HCT116 (cell line): ENCODE measurements at regions not wholly inside any gene's neighbourhood (a gene's known extent, or its start where the extent isn't known, plus 50 kb on each side); places are given as distances from the start of the nearest gene placed in this dataset.

Experiments
- ATAC-seq: fragments of 200-7000 bp; cut with Tn5 transposase; 2 replicates; pipeline ENCODE4 v1.9.1; 2020; ENCODE audit warnings: mild to moderate bottlenecking, moderate library complexity
- BruUV-seq: library from RNA; stranded (reverse); fragments of 400-500 nt; replicated peaks from 2 replicates; lab custom pipeline; 2021; lab: Mats Ljungman, UMichigan
- CTCF ChIA-PET: fragments of 300-600 bp; sonication (Branson Sonifier 250); formaldehyde crosslinking; loops from one replicate; lab custom pipeline; 2021; ENCODE audit warnings: antibody characterized with exemption; lab: Charles Lee
- POLR2A ChIA-PET: fragments of 300-600, 350-600 bp; sonication (Branson Sonifier 250); formaldehyde crosslinking; loops from one replicate; lab custom pipeline; 2021; ENCODE audit warnings: antibody characterized with exemption; lab: Charles Lee
- RAD21 ChIA-PET, 2 experiments: fragments of 300-600 bp; sonication (Branson Sonifier 250); formaldehyde crosslinking; loops; one replicate each; lab custom pipeline; 2023; ENCODE audit warnings: low total read pairs in 2 of 2; ENCODE audit not compliant: uncharacterized antibody in 2 of 2, unreplicated experiment in 2 of 2, low non-redundant PET in 1 of 2; lab: Charles Lee
- DNase-seq: peaks from one replicate; pipeline ENCODE4 v3.0.0-alpha.2; 2010; ENCODE audit warnings: low read depth, low spot score
- H2AFZ ChIP-seq: fragments of 200-600 bp; shearing (Covaris generic), sonication (generic); 2 replicates; pipeline ENCODE4 v1.6.1; 2017; ENCODE audit warnings: low read depth, mixed run types, mixed read lengths, antibody characterized with exemption, low read length; ENCODE audit not compliant: poor library complexity, severe bottlenecking
- H3K27ac ChIP-seq: 2 replicates; pipeline ENCODE4 v1.5.1; 2012; ENCODE audit warnings: low read depth, low read length
- H3K27me3 ChIP-seq: fragments of 200-600 bp; sonication (generic); 2 replicates; pipeline ENCODE4 v1.6.1; 2016; ENCODE audit warnings: mixed run types, low read length, mixed read lengths; ENCODE audit not compliant: insufficient read depth
- H3K36me3 ChIP-seq, 2 experiments: fragments of 200-500 bp in 1 of 2; fragments of 200-600 bp in 1 of 2; sonication (Bioruptor generic) in 1 of 2; sonication (generic) in 1 of 2; 2 replicates each; pipeline versions ENCODE4 v1.5.1 to v1.6.1; 2014 to 2016; ENCODE audit warnings: low read length in 2 of 2, inconsistent platforms in 1 of 2, mixed read lengths in 1 of 2, mixed run types in 1 of 2; ENCODE audit not compliant: insufficient read depth in 2 of 2, control insufficient read depth in 1 of 2
- H3K4me1 ChIP-seq, 2 experiments: fragments of 200-600 bp in 1 of 2; sonication (generic) in 1 of 2; 2 replicates each; pipeline versions ENCODE4 v1.5.1 to v1.6.1; 2012 to 2017; ENCODE audit warnings: low read length in 2 of 2, inconsistent platforms in 1 of 2, mild to moderate bottlenecking in 1 of 2, mixed read lengths in 1 of 2, mixed run types in 1 of 2, moderate library complexity in 1 of 2; ENCODE audit not compliant: insufficient read depth in 2 of 2, control insufficient read depth in 1 of 2
- H3K4me2 ChIP-seq: fragments of 200-600 bp; sonication (generic); 2 replicates; pipeline ENCODE4 v1.6.1; 2017; ENCODE audit warnings: mixed run types, low read length, mixed read lengths
- H3K4me3 ChIP-seq, 2 experiments: fragments of 200-600 bp in 1 of 2; sonication (generic) in 1 of 2; replicated peaks in 1 of 2; 2 replicates each; pipeline ENCODE4 v1.5.1; 2011 to 2016; ENCODE audit warnings: low read length in 2 of 2, control low read depth in 1 of 2, low read depth in 1 of 2, mild to moderate bottlenecking in 1 of 2, mixed read lengths in 1 of 2, mixed run types in 1 of 2
- H3K79me2 ChIP-seq: fragments of 200-600 bp; sonication (generic); 2 replicates; pipeline ENCODE4 v1.6.1; 2017; ENCODE audit warnings: mild to moderate bottlenecking, mixed run types, low read length, moderate library complexity, mixed read lengths; ENCODE audit not compliant: insufficient read depth
- H3K9ac ChIP-seq: fragments of 200-600 bp; sonication (generic); 2 replicates; pipeline ENCODE4 v1.6.1; 2016; ENCODE audit warnings: low read length, mixed read lengths
- H3K9me2 ChIP-seq: fragments of 200-600 bp; sonication (generic), shearing (Covaris generic); 2 replicates; pipeline ENCODE4 v1.6.1; 2017; ENCODE audit warnings: mixed run types, mild to moderate bottlenecking, moderate library complexity; ENCODE audit not compliant: insufficient read depth
- H3K9me3 ChIP-seq, 2 experiments: fragments of 200-500 bp in 1 of 2; fragments of 200-600 bp in 1 of 2; sonication (Bioruptor generic) in 1 of 2; sonication (generic) in 1 of 2; 2 replicates each; pipeline ENCODE4 v1.6.1; 2014 to 2017; ENCODE audit warnings: low read length in 2 of 2, mixed read lengths in 2 of 2, inconsistent platforms in 1 of 2, low read depth in 1 of 2, mild to moderate bottlenecking in 1 of 2, mixed run types in 1 of 2, moderate library complexity in 1 of 2; ENCODE audit not compliant: control insufficient read depth in 1 of 2, insufficient read depth in 1 of 2
- H4K20me1 ChIP-seq: fragments of 200-600 bp; sonication (generic), shearing (Covaris generic); 2 replicates; pipeline ENCODE4 v1.6.1; 2017; ENCODE audit warnings: mixed run types, mild to moderate bottlenecking, moderate library complexity; ENCODE audit not compliant: insufficient read depth
- POLR2A ChIP-seq: IDR thresholded peaks from 2 replicates; pipeline ENCODE4 v1.7.0; 2011; ENCODE audit warnings: borderline replicate concordance; ENCODE audit not compliant: insufficient read depth, insufficient read length; ENCODE audit errors: extremely low read depth
- POLR2AphosphoS5 ChIP-seq: IDR thresholded peaks from 2 replicates; pipeline ENCODE4 v1.6.1; 2011; ENCODE audit warnings: mild to moderate bottlenecking, low read depth, low read length, moderate library complexity
- SP1 ChIP-seq: IDR thresholded peaks from 2 replicates; pipeline ENCODE4 v1.6.1; 2012; ENCODE audit warnings: low read depth
- SRF ChIP-seq: IDR thresholded peaks from 2 replicates; pipeline ENCODE4 v1.6.1; 2012; ENCODE audit warnings: low read depth
- YY1 ChIP-seq: IDR thresholded peaks from 2 replicates; pipeline ENCODE4 v1.6.1; 2011; ENCODE audit warnings: low read length, low read depth, moderate library complexity, mild to moderate bottlenecking; ENCODE audit not compliant: insufficient replicate concordance; ENCODE audit errors: extremely low read depth
- ZFX ChIP-seq: fragments of 450-650 bp; IDR thresholded peaks from 2 replicates; pipeline ENCODE4 v1.6.1; 2017
- ZNF274 ChIP-seq: fragments of 200-500 bp; sonication (Bioruptor generic); IDR thresholded peaks from 2 replicates; pipeline ENCODE4 v1.6.1; 2014; ENCODE audit warnings: mild to moderate bottlenecking, low read depth, low read length, inconsistent platforms
- intact Hi-C: fragments of 100-400 bp; cut with micrococcal nuclease; formaldehyde crosslinking; loops from 2 replicates; pipeline ENCODE4 v1.10.0; 2022
- TF ChIP-seq, protein P1 (sequence below): IDR thresholded peaks from 2 replicates; pipeline ENCODE4 v1.6.1; 2012; ENCODE audit warnings: low read depth

DNA sequence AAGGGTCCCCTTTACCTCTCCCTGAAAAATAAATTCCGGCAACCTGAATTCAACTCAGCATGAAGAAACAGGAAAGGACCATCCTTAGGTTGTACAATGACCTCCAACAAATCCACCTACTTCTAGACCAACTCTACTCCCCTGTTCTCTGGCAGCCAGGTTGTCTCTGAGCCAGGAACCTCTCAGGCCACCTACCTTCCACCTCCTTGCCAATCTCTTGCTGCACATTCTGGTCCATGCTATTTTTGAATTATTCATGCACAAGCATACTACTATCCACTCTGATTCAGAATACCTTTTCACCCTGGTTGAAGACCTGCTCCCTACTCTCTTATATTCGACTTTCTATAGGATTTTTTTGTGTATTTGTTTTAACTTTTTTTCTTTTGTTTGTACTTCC lies 415.0 kb upstream of the ZNF507 start:
- ChIA-PET CTCF (no interaction called here), RAD21 (no interaction called here), POLR2A (no interaction called here)
- DNase-seq (no peak), ATAC-seq (no peak)
- Histone ChIP-seq H3K9me2 (no peaks in the 10 kb centered on the region), H3K27ac (no peak overlapping the region), H3K4me3 (no peak overlapping the region), H3K9ac (no peak overlapping the region), H3K4me2 (no peak overlapping the region), H3K4me1 (no peaks in the 10 kb centered on the region), H3K79me2 (no peaks in the 10 kb centered on the region), H3K27me3 (no peaks in the 10 kb centered on the region)
- intact Hi-C loops = no loop called here
- TF ChIP-seq ZFX (no peak), SP1 (no peak), ZNF274 (no peak), YY1 (no peak), SRF (no peak), POLR2A (no peak), POLR2AphosphoS5 (no peak)
- TF ChIP-seq, protein P1, sequence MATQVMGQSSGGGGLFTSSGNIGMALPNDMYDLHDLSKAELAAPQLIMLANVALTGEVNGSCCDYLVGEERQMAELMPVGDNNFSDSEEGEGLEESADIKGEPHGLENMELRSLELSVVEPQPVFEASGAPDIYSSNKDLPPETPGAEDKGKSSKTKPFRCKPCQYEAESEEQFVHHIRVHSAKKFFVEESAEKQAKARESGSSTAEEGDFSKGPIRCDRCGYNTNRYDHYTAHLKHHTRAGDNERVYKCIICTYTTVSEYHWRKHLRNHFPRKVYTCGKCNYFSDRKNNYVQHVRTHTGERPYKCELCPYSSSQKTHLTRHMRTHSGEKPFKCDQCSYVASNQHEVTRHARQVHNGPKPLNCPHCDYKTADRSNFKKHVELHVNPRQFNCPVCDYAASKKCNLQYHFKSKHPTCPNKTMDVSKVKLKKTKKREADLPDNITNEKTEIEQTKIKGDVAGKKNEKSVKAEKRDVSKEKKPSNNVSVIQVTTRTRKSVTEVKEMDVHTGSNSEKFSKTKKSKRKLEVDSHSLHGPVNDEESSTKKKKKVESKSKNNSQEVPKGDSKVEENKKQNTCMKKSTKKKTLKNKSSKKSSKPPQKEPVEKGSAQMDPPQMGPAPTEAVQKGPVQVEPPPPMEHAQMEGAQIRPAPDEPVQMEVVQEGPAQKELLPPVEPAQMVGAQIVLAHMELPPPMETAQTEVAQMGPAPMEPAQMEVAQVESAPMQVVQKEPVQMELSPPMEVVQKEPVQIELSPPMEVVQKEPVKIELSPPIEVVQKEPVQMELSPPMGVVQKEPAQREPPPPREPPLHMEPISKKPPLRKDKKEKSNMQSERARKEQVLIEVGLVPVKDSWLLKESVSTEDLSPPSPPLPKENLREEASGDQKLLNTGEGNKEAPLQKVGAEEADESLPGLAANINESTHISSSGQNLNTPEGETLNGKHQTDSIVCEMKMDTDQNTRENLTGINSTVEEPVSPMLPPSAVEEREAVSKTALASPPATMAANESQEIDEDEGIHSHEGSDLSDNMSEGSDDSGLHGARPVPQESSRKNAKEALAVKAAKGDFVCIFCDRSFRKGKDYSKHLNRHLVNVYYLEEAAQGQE = no peak
- TF ChIP-seq, all 23 proteins: peak for 0
- no peaks in the 10 kb centered on the region for H4K20me1 ChIP-seq
- H2AFZ ChIP-seq = no peak overlapping the region
- H3K9me3 ChIP-seq = peaks cover 7 to 14% of the 10 kb centered on the region in 2 experiments; a peak in 2 of 4 replicates
- no TSS peak for BruUV-seq
- no peaks in the 10 kb centered on the region for H3K36me3 ChIP-seq
